ENCODE measurements at regions not wholly inside any gene's neighbourhood (a gene's known extent, or its start where the extent isn't known, plus 50 kb on each side); places are given as distances from the start of the nearest gene placed in this dataset.

- no peak for TF ChIP-seq ZNF274 (IDR thresholded peaks at IDR 0.05; ENCODE audit: low read length)
- TF ChIP-seq ZNF274 (tag by site-specific recombination; IDR thresholded peaks at IDR 0.05; ENCODE audit: borderline replicate concordance): no peak
- no peak for TF ChIP-seq ZNF23 (tag by site-specific recombination; IDR thresholded peaks at IDR 0.05; ENCODE audit: borderline replicate concordance)
- TF ChIP-seq ZNF664 (tag by site-specific recombination; IDR thresholded peaks at IDR 0.05): no peak
- no peak for TF ChIP-seq REST (tag by site-specific recombination; IDR thresholded peaks at IDR 0.05)
- no peak for TF ChIP-seq CTCF (tag by site-specific recombination; IDR thresholded peaks at IDR 0.05)
- no peak for TF ChIP-seq ZNF701 (tag by site-specific recombination; IDR thresholded peaks at IDR 0.05)
- no peak for TF ChIP-seq ZNF146 (tag by site-specific recombination; IDR thresholded peaks at IDR 0.05)
- TF ChIP-seq ZSCAN4 (tag by site-specific recombination; IDR thresholded peaks at IDR 0.05): no peak
- TF ChIP-seq ZNF174 (tag by site-specific recombination; IDR thresholded peaks at IDR 0.05): no peak
- TF ChIP-seq YY1 (tag by site-specific recombination; IDR thresholded peaks at IDR 0.05): no peak
- TF ChIP-seq ZNF155 (tag by site-specific recombination; IDR thresholded peaks at IDR 0.05): no peak
Observed at GRCh38 chr6:150773969-150774368, 91.5 kb upstream of the MTHFD1L start.
